OCI-LY7 (cell line): ENCODE measurements at regions not wholly inside any gene's neighbourhood (a gene's known extent, or its start where the extent isn't known, plus 50 kb on each side); places are given as distances from the start of the nearest gene placed in this dataset.
"Not testable (repeated sequence)": the region's sequence is repeated elsewhere in the genome, so short reads cannot be mapped to it uniquely, and the experiment has no call there.

Experiments used
- CTCF ChIP-seq: fragments of 200-600 bp; sonication (generic); conservative IDR thresholded peaks from 2 replicates; pipeline ENCODE4 v1.5.1; 2014; ENCODE audit warnings: mild to moderate bottlenecking, antibody characterized with exemption, low read length, moderate library complexity, mixed read lengths
- EZH2phosphoT487 ChIP-seq: fragments of 200-600 bp; sonication (generic); IDR thresholded peaks from 2 replicates; pipeline ENCODE4 v1.6.1; 2018; ENCODE audit warnings: low read depth, borderline replicate concordance, mild to moderate bottlenecking, mixed run types, antibody characterized with exemption, low read length, moderate library complexity, mixed read lengths

- not testable (repeated sequence) for TF ChIP-seq CTCF, EZH2phosphoT487
These were observed 183.5 kb downstream of the LMLN start for GRCh38 chr3:198143300-198144137.
